HG03521 (cell line): ENCODE measurements at regions not wholly inside any gene's neighbourhood (a gene's known extent, or its start where the extent isn't known, plus 50 kb on each side); places are given as distances from the start of the nearest gene placed in this dataset.
"Not testable (repeated sequence)": the region's sequence is repeated elsewhere in the genome, so short reads cannot be mapped to it uniquely, and the experiment has no call there.

Source experiments
- ATAC-seq: cut with Tn5 transposase; IDR thresholded peaks from one replicate; pipeline ENCODE4 v1.9.1; 2021; ENCODE audit warnings: mild to moderate bottlenecking, moderate library complexity; ENCODE audit not compliant: unreplicated experiment

GRCh38 chrX:84856791-84857190, 146.9 kb upstream of the APOOL start:
- not testable (repeated sequence) for ATAC-seq

GRCh38 chrX:84858771-84859170, 144.9 kb upstream of the APOOL start:
- not testable (repeated sequence) for ATAC-seq

DNA sequence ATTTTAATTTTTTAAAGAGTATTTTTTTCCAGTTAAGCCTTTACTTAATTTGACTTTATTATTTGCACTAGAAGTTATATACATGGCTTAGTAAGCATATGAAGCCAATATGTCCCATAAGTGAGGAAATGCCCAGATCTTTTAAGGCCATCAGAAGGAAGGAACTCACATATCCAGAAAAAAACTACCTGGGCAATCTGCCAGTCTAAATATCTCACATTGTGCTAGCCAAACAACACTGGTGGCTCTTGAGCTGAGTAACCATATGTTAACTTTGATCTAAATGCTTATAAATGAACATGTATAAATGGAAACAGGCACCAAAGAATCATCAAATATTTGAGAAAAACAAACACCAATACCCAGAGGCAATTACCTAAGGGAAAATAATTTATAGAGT, 138.6 kb upstream of the APOOL start:
- no peak for ATAC-seq

GRCh38 chrX:84870281-84870680, 133.4 kb upstream of the APOOL start:
- not testable (repeated sequence) for ATAC-seq

- ATAC-seq = not testable (repeated sequence)
Observed at GRCh38 chrX:84872160-84872771, 131.4 kb upstream of the APOOL start.

DNA sequence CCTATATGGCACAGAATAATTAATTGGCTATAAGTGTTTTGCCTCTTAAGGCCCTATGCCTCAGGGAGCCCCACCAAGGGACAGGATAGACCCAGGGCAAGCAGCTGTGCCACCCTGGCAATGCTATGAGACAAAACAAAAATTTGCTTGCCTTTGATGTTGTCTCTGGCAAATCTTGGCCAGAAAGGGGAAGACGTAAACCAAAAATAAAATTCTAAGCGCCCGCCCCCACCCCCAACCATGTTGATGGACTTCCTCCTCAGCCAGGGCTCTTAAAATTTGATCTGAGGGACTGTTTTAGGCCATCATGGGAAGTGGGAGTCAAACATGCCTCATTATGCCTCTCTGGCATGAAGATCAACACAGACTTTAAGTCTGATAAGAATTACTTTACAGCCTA, 130.5 kb upstream of the APOOL start:
- no peak for ATAC-seq

- ATAC-seq = no peak
Observed at GRCh38 chrX:84876876-84877275, 126.8 kb upstream of the APOOL start.

DNA sequence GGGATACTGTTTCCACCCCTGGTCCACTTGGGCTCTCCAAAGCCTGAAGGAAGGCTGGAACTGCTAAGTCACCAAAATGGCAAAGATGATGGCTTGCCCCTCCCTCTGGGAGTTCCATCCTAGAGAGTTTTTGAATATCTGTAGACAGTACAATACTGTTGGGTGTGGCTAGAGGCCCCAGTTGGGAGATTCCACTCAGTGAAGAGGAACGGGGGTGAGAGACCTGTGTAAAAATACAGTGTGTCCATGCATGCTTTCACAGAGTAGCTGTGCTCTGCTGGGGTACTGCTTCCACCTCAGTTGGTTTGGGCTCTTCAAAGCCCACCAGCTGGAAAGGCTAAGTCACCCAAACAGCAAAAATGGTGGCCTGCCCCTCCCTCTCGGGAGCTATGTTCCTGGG, 109.8 kb upstream of the APOOL start:
- ATAC-seq = no peak

DNA sequence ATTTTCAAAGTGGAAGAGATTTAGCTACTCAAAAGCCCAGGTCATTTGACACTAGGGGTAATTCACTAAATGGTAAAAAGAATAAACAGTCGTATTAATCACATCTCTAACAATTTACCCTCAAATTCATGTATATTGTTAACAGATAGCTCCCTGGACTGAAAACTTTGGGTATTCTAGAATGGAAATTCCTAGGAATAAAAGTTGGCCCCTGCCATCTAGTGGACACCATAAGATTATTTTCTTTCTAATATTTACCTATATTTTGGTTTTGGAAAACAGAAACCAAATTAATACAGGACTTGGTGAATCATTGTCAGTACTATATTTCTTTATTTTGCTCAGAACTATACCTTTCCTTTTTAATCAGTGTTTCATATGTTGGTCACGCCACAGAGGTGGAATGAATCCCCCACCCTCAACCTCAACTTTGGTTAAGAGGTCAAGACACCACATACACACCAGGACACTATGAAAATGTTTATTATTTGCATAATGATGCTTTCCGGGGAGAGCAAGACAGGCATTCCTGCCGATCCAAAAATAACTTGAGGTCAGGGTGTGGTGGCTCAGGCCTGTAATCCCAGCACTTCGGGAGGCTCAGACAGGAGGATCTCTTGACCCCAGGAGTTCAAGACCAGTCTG, 96.2 kb upstream of the APOOL start:
- ATAC-seq = no peak

GRCh38 chrX:84909151-84909550, 94.5 kb upstream of the APOOL start:
- ATAC-seq = no peak

DNA sequence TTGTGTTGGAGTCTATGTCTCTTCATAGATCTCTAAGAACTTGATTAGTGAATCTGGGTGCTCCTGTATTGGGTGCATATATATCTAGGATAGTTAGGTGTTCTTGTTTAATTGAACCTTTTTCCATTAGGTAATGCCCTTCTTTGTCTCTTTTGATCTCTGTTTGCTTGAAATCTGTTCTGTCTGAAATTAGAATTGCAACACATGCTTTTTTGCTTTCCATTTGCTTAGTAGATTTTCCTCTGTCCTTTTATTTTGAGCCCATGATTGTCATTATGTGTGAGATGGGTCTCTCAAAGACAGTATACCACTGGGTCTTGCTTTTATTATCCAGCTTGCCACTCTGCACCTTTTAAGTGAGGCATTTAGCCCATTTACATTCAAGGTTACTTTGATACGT, 79.1 kb upstream of the APOOL start:
- ATAC-seq = no peak

- no peak for ATAC-seq
Observed at GRCh38 chrX:84932814-84933213, 70.9 kb upstream of the APOOL start.

GRCh38 chrX:84933956-84934556, 69.6 kb upstream of the APOOL start:
- no peak for ATAC-seq
